ENCODE measurements at regions not wholly inside any gene's neighbourhood (a gene's known extent, or its start where the extent isn't known, plus 50 kb on each side); places are given as distances from the start of the nearest gene placed in this dataset.

GRCh38 chr2:221272729-221273128 is 299.4 kb downstream of the EPHA4 start:
- Histone ChIP-seq H3K4me3 (no peak overlapping the region), H3K9ac (ENCODE audit: insufficient read depth in 1 of 2, low read depth in 2 of 2, low read length in 2 of 2) (no peak overlapping the region), H3K36me3 (ENCODE audit: control insufficient read depth, insufficient read depth, low read length) (no peaks in the 10 kb centered on the region), H3K9me1 (ENCODE audit: control insufficient read depth, insufficient read depth, low read length) (no peaks in the 10 kb centered on the region), H3K79me2 (ENCODE audit: control insufficient read depth, insufficient read depth, low read length) (no peaks in the 10 kb centered on the region), H2AFZ (ENCODE audit: low read depth, low read length) (no peak overlapping the region), H3K27me3 (ENCODE audit: control insufficient read depth in 2 of 2, insufficient read depth in 2 of 2, low read length in 2 of 2) (no peaks in the 10 kb centered on the region), H3K4me1 (replicated peaks in 1 of 2; ENCODE audit: control insufficient read depth in 2 of 2, insufficient read depth in 2 of 2, low read length in 2 of 2) (no peaks in the 10 kb centered on the region), H4K20me1 (replicated peaks; ENCODE audit: control insufficient read depth, insufficient read depth, low read length) (no peaks in the 10 kb centered on the region), H3K27ac (ENCODE audit: extremely low read depth, low read depth, low read length) (no peak overlapping the region), H3K9me3 (replicated peaks; ENCODE audit: control insufficient read depth, insufficient read depth, low read depth, low read length) (no peaks in the 10 kb centered on the region), H3K4me2 (ENCODE audit: insufficient read depth, low read length) (no peak overlapping the region)
- CTCF ChIA-PET (ENCODE audit: low intra/inter-chr PET ratio), result no interaction called here
- intact Hi-C loops (cut with micrococcal nuclease) (no loop called here), in situ Hi-C loops (cut with MboI) (no loop called here)
- 0% methylated on average over 3 of the region's 3 CpGs for WGBS (ENCODE audit: insufficient coverage, low coverage, missing lambda C conversion rate)
- no peak for TF ChIP-seq DPF2 (IDR thresholded peaks at IDR 0.05)
- no peak for TF ChIP-seq TRIM24 (IDR thresholded peaks at IDR 0.05)
- no peak for TF ChIP-seq ZNF696 (CRISPR knock-in tag; conservative IDR thresholded peaks at IDR 0.05)
- no peak for TF ChIP-seq ARID1B (IDR thresholded peaks at IDR 0.05)
- no peak for TF ChIP-seq ZBTB8A (IDR thresholded peaks at IDR 0.05; ENCODE audit: partially characterized antibody)
- POLR2A ChIA-PET, result no interaction called here
- DNase-seq (ENCODE audit: extremely low read depth in 1 of 4, low spot score in 3 of 4), result no peak
- ATAC-seq, result no peak
- no peak for FAIRE-seq
- no TSS peak for BruUV-seq (replicated peaks)

GRCh38 chr2:221276033-221276432 is 296.1 kb downstream of the EPHA4 start:
- POLR2A ChIA-PET, result no interaction called here
- in situ Hi-C loops (cut with MboI), result no loop called here
- TF ChIP-seq HEY1 (CRISPR knock-in tag; IDR thresholded peaks at IDR 0.05; ENCODE audit: borderline replicate concordance) (no peak), ZNF133 (CRISPR knock-in tag; IDR thresholded peaks at IDR 0.05) (no peak), TCF7 (IDR thresholded peaks at IDR 0.05; ENCODE audit: borderline replicate concordance) (no peak), TFAM (CRISPR knock-in tag; conservative IDR thresholded peaks at IDR 0.05) (no peak), ZNF431 (CRISPR knock-in tag; IDR thresholded peaks at IDR 0.05) (no peak), MEF2A (IDR thresholded peaks at IDR 0.05; ENCODE audit: control insufficient read depth, low read depth, low read length) (no peak), CTBP1 (IDR thresholded peaks at IDR 0.05; ENCODE audit: borderline replicate concordance) (no peak), PHB2 (IDR thresholded peaks at IDR 0.05; ENCODE audit: low read depth) (no peak), CLOCK (CRISPR knock-in tag; IDR thresholded peaks at IDR 0.05; ENCODE audit: borderline replicate concordance) (no peak), JUND (IDR thresholded peaks at IDR 0.05; ENCODE audit: borderline replicate concordance, low read depth, low read length) (no peak), JUND (tag; IDR thresholded peaks at IDR 0.05; ENCODE audit: borderline replicate concordance, low read depth, low read length) (no peak)
- TF ChIP-seq, protein P1, sequence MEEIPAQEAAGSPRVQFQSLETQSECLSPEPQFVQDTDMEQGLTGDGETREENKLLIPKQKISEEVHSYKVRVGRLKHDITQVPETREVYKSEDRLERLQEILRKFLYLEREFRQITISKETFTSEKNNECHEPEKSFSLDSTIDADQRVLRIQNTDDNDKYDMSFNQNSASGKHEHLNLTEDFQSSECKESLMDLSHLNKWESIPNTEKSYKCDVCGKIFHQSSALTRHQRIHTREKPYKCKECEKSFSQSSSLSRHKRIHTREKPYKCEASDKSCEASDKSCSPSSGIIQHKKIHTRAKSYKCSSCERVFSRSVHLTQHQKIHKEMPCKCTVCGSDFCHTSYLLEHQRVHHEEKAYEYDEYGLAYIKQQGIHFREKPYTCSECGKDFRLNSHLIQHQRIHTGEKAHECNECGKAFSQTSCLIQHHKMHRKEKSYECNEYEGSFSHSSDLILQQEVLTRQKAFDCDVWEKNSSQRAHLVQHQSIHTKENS (CRISPR knock-in tag; IDR thresholded peaks at IDR 0.05), result no peak

More at GRCh38 chr2:221276033-221276432, 296.1 kb downstream of the EPHA4 start:
- H3K9me3 ChIP-seq (replicated peaks; ENCODE audit: control insufficient read depth, insufficient read depth, low read depth, low read length), result no peaks in the 10 kb centered on the region
- no peaks in the 10 kb centered on the region for H4K20me1 ChIP-seq (replicated peaks; ENCODE audit: control insufficient read depth, insufficient read depth, low read length)
- H3K4me1 ChIP-seq (replicated peaks in 1 of 2; ENCODE audit: control insufficient read depth in 2 of 2, insufficient read depth in 2 of 2, low read length in 2 of 2), result no peaks in the 10 kb centered on the region
- H3K4me2 ChIP-seq (ENCODE audit: insufficient read depth, low read length), result no peak overlapping the region
- H3K79me2 ChIP-seq (ENCODE audit: control insufficient read depth, insufficient read depth, low read length), result no peaks in the 10 kb centered on the region
- WGBS (ENCODE audit: insufficient coverage, low coverage, missing lambda C conversion rate), result 0% methylated on average over 1 of the region's 1 CpG
- BruUV-seq (replicated peaks), result no TSS peak
- CTCF ChIA-PET (ENCODE audit: low intra/inter-chr PET ratio), result no interaction called here
- H3K9me1 ChIP-seq (ENCODE audit: control insufficient read depth, insufficient read depth, low read length), result no peaks in the 10 kb centered on the region
- H3K36me3 ChIP-seq (ENCODE audit: control insufficient read depth, insufficient read depth, low read length), result no peaks in the 10 kb centered on the region
- FAIRE-seq (no peak), ATAC-seq (no peak), DNase-seq (ENCODE audit: extremely low read depth in 1 of 4, low spot score in 3 of 4) (no peak)
- H3K27ac ChIP-seq (ENCODE audit: extremely low read depth, low read depth, low read length), result no peak overlapping the region
- H3K27me3 ChIP-seq (ENCODE audit: control insufficient read depth in 2 of 2, insufficient read depth in 2 of 2, low read length in 2 of 2), result no peaks in the 10 kb centered on the region
- no peak overlapping the region for H3K4me3 ChIP-seq
- intact Hi-C loops (cut with micrococcal nuclease), result no loop called here
- no peak overlapping the region for H3K9ac ChIP-seq (ENCODE audit: insufficient read depth in 1 of 2, low read depth in 2 of 2, low read length in 2 of 2)
- H2AFZ ChIP-seq (ENCODE audit: low read depth, low read length), result no peak overlapping the region

All from K562 (cell line).